Panc1 (cell line): ENCODE measurements at regions not wholly inside any gene's neighbourhood (a gene's known extent, or its start where the extent isn't known, plus 50 kb on each side); places are given as distances from the start of the nearest gene placed in this dataset.

Source experiments
- CTCF ChIP-seq: fragments of 450-650 bp; IDR thresholded peaks from 2 replicates; pipeline ENCODE4 v1.5.1; 2017; ENCODE audit warnings: mild to moderate bottlenecking
- REST ChIP-seq, 2 experiments: IDR thresholded peaks; 2 replicates each; pipeline ENCODE4 v1.6.1; 2011 to 2012; ENCODE audit warnings: low read depth in 2 of 2, control low read depth in 1 of 2, low read length in 1 of 2, mild to moderate bottlenecking in 1 of 2, moderate library complexity in 1 of 2; ENCODE audit not compliant: insufficient read depth in 1 of 2
- SIN3A ChIP-seq: IDR thresholded peaks from 2 replicates; pipeline ENCODE4 v1.6.1; 2012; ENCODE audit warnings: low read depth, mild to moderate bottlenecking, low read length, moderate library complexity, borderline replicate concordance; ENCODE audit not compliant: insufficient read depth

- TF ChIP-seq CTCF (no peak), REST (IDR thresholded peaks at IDR 0.05; ENCODE audit: insufficient read depth in 1 of 2, low read depth in 2 of 2, low read length in 1 of 2) (no peak), SIN3A (no peak)
These were observed 76.1 kb upstream of the DUSP5 start for GRCh38 chr10:110421512-110422138.
